GM19438 (cell line): ENCODE measurements at regions not wholly inside any gene's neighbourhood (a gene's known extent, or its start where the extent isn't known, plus 50 kb on each side); places are given as distances from the start of the nearest gene placed in this dataset.
"Not testable (repeated sequence)": the region's sequence is repeated elsewhere in the genome, so short reads cannot be mapped to it uniquely, and the experiment has no call there.

Experiments
- ATAC-seq: cut with Tn5 transposase; IDR thresholded peaks from one replicate; pipeline ENCODE4 v1.9.1; 2021; ENCODE audit warnings: low read depth; ENCODE audit not compliant: unreplicated experiment

GRCh38 chr10:46792657-46793357, 118.4 kb upstream of the PTPN20 start:
- ATAC-seq: not testable (repeated sequence)

GRCh38 chr10:46796351-46796750, 114.9 kb upstream of the PTPN20 start:
- not testable (repeated sequence) for ATAC-seq

- ATAC-seq: not testable (repeated sequence)
Measured at GRCh38 chr10:46802010-46802409, 109.2 kb upstream of the PTPN20 start.

DNA sequence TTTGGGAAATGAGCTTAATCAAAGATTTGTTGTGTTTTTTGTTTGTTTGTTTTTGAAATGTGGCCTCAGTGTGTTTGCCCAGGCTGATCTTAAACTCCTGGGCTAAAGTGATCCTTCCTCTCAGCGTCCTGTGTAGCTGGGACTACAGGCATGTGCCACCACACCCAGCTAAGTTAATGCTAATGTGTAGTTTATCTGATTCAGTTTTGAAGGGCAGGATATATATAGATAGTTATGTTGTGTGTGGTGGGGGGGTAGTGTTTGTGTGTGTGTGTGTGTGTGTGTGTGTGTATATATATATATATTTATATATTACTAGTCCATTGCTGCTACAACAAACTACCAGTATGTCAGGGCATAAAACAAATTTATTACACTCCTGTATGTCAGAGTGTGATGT, 108.1 kb upstream of the PTPN20 start:
- not testable (repeated sequence) for ATAC-seq

DNA sequence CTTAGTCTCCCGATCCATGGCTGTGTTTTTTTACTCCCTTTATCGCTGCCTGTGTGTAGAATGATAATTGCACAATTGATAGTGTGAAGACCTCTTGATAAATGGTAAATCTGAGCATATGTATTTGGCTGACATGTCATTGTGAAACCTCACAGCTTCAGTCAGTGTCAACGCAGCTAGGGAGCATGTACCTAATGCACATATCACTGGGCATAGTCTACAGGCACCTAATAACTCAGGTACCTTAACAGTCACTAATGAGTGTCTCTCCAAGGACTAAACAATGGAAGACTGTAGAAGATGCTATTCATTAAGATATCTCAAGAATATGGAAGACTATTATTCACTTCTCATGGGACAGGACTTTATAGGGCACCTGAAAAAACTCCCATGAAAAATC, 101.0 kb upstream of the PTPN20 start:
- ATAC-seq: not testable (repeated sequence)

DNA sequence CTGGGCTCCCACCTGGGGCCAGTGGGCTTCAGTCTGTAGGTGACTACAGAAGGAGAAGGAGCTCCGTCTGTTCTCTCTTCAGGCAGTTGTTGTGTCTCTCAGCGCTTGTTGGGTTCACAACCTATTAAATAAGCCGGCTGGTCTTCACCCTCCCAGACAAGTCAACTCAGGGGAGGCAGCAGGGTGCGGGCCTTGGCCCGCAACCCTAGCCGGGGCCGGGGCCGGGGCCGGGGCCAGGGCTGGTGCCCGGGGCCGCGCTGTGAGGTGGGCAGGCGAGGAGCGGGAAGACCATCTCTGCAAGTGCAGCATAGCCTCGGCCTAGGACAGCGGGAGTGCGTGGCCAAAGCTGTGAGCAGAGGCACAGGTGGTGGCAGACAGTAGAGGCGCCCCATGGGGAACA, 95.1 kb upstream of the PTPN20 start:
- ATAC-seq: not testable (repeated sequence)

DNA sequence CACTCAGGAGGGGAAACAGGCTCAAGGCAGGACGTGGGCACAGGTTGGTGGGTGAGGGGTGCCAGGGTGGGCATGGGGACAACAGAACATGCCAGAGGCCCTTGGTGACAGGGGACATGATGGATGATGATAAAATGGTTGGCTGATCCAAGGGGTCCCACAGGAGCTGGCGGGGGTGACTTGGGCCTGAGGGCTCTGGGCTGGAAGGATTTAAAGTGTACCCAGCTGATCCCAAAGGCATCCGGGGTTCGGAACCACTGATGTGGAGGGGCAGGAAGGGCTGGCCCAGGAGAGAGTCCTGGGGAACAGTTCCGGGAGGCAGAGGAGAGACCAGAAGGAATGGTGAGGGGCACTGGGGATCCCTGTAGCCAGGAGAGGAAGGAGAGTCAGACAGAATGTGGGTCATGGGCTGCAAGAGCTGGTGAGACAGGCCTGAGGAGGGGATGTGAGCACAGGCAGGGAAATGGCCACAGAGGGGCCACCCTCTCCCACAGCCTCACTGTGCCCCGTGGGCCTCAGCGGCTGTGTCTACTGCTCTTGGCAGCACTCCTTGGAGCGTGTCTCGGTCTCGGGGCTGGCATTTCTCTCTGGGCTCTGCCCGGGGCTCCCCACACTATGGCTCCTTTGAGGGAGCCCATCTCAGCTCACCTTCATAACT, 70.7 kb upstream of the PTPN20 start:
- ATAC-seq: not testable (repeated sequence)

DNA sequence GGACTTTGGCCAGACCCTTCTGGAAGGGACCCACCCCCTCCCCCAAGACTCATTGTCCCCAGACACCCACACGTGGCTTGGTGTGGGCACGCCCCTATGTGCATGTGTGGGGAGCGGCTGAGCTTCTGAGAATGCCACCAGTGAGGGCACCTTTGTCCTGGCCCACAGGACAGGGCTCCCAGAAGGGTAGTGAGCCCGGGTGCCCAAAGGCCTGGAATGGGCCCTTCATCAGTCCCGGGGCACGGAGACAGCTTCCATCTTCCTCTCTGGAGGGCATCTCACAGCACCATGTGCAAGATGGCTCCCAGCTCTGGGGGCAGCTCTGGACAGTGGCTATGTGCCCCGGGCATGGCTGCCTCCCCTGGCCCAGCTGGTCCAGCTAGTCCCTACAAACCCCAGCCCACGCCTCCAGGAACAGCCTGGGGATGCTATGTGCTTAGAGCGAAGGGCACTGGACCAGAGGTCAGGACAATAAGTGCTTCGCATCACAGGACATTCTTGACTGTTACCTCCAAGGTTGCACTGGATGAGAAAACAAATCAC, 70.1 kb upstream of the PTPN20 start:
- not testable (repeated sequence) for ATAC-seq

GRCh38 chr10:46845194-46845593, 66.0 kb upstream of the PTPN20 start:
- ATAC-seq: not testable (repeated sequence)

DNA sequence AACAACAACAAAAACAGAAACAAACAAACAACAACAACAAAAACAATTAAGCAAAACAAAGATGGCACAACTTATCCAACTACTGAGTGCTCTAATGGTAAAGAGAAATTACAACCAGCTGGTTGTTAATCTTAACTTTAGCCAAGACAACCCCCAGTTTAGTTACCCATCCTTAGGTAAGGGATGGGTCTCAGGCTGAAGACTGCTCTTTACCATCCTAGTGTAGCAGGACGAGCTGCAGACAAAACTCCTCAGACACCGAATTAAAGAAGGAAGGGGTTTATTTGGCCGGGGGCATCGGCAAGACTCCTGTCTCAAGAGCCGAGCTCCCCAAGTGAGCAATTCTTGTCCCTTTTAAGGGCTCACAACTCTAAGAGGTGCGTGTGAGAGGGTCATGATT, 65.6 kb upstream of the PTPN20 start:
- not testable (repeated sequence) for ATAC-seq

- ATAC-seq: not testable (repeated sequence)
Measured at GRCh38 chr10:46860753-46861152, 50.5 kb upstream of the PTPN20 start.
